Upper lobe of left lung (tissue), 4 donors: ENCODE measurements at regions not wholly inside any gene's neighbourhood (a gene's known extent, or its start where the extent isn't known, plus 50 kb on each side); places are given as distances from the start of the nearest gene placed in this dataset.

Source experiments
- small RNA-seq, 4 donors: library from RNA; depleted of rRNA; stranded (forward); fragments of <200 nt; gene quantifications; one replicate each; pipeline ENCODE3, GENCODE V24; 2016

Small RNA genes in the stretch of these regions (small RNA-seq; reads per million reads assigned to genes)
- gene AC090525.3, result 0 reads per million in 4 donors
